H1 (cell line): ENCODE measurements at regions not wholly inside any gene's neighbourhood (a gene's known extent, or its start where the extent isn't known, plus 50 kb on each side); places are given as distances from the start of the nearest gene placed in this dataset.

ENCODE experiments used
- CTCF ChIA-PET: fragments of 300-600 bp; sonication (Branson Sonifier 250); formaldehyde crosslinking; loops from one replicate; lab custom pipeline; 2021; ENCODE audit not compliant: partially characterized antibody; lab: Charles Lee
- POLR2A ChIA-PET: fragments of 300-600 bp; sonication (Branson Sonifier 250); formaldehyde crosslinking; loops from one replicate; lab custom pipeline; 2021; ENCODE audit warnings: inconsistent platforms; ENCODE audit not compliant: partially characterized antibody; lab: Charles Lee
- DNase-seq, 2 experiments: peaks; one replicate each; pipeline versions ENCODE4 v3.0.0 to v3.0.0-alpha.2; 2010 to 2022; ENCODE audit warnings: low spot score in 2 of 2, low read depth in 1 of 2, mixed read lengths in 1 of 2
- FAIRE-seq: peaks from 2 replicates; lab custom pipeline; 2011; peaks lifted over from hg19 to GRCh38; lab: Jason Lieb, UNC
- H2AFZ ChIP-seq: 2 replicates; pipeline ENCODE4 v1.8.1; 2012; ENCODE audit warnings: low read length, inconsistent platforms
- H2AK5ac ChIP-seq: 2 replicates; pipeline ENCODE4 v1.6.1; 2013; ENCODE audit warnings: low read depth, low read length
- H2BK120ac ChIP-seq: replicated peaks from 2 replicates; pipeline ENCODE3; 2013; ENCODE audit warnings: low read depth, low read length, inconsistent platforms
- H2BK12ac ChIP-seq: 2 replicates; pipeline ENCODE4 v1.6.1; 2013; ENCODE audit warnings: low read depth, low read length
- H2BK15ac ChIP-seq: 2 replicates; pipeline ENCODE4 v1.6.1; 2013; ENCODE audit warnings: low read length
- H2BK20ac ChIP-seq: 2 replicates; pipeline ENCODE4 v1.6.1; 2013; ENCODE audit warnings: low read length
- H2BK5ac ChIP-seq: 2 replicates; pipeline ENCODE4 v1.6.1; 2013; ENCODE audit warnings: low read depth, low read length
- H3K14ac ChIP-seq: 2 replicates; pipeline ENCODE4 v1.6.1; 2013; ENCODE audit warnings: inconsistent platforms; ENCODE audit not compliant: insufficient read length
- H3K18ac ChIP-seq: 2 replicates; pipeline ENCODE4 v1.6.1; 2013; ENCODE audit warnings: low read length; ENCODE audit errors: extremely low read depth
- H3K23ac ChIP-seq: 2 replicates; pipeline ENCODE4 v1.6.1; 2013; ENCODE audit warnings: inconsistent platforms; ENCODE audit not compliant: insufficient read length
- H3K23me2 ChIP-seq: 2 replicates; pipeline ENCODE4 v1.6.1; 2013; ENCODE audit warnings: low read depth, low read length
- H3K27ac ChIP-seq: 2 replicates; pipeline ENCODE4 v1.6.1; 2011; ENCODE audit warnings: low read depth, low read length, inconsistent platforms
- H3K27me3 ChIP-seq, 4 experiments: replicated peaks in 1 of 4; 1 replicate in 1 of 4; 2 replicates in 3 of 4; pipeline versions ENCODE4 v1.6.1 to v1.8.1; 2011 to 2013; ENCODE audit warnings: low read length in 3 of 4, mild to moderate bottlenecking in 3 of 4, inconsistent platforms in 2 of 4, mixed read lengths in 2 of 4, moderate library complexity in 1 of 4; ENCODE audit not compliant: control insufficient read depth in 3 of 4, insufficient read depth in 3 of 4; ENCODE audit errors: extremely low read depth in 1 of 4
- H3K36me3 ChIP-seq, 4 experiments: 2 replicates each; pipeline versions ENCODE4 v1.6.1 to v1.8.1; 2011 to 2013; ENCODE audit warnings: mild to moderate bottlenecking in 4 of 4, low read length in 3 of 4, moderate library complexity in 2 of 4, control low read depth in 1 of 4, inconsistent platforms in 1 of 4; ENCODE audit not compliant: insufficient read depth in 4 of 4, control insufficient read depth in 2 of 4
- H3K4ac ChIP-seq: replicated peaks from 2 replicates; pipeline ENCODE3; 2013; ENCODE audit warnings: low read length, low read depth, mixed read lengths, inconsistent platforms; ENCODE audit not compliant: insufficient read length
- H3K4me1 ChIP-seq, 4 experiments: replicated peaks in 1 of 4; 1 replicate in 1 of 4; 2 replicates in 3 of 4; pipeline versions ENCODE4 v1.6.1 to v1.8.1; 2011 to 2013; ENCODE audit warnings: low read length in 3 of 4, inconsistent platforms in 2 of 4, mixed read lengths in 1 of 4; ENCODE audit not compliant: insufficient read depth in 4 of 4, control insufficient read depth in 3 of 4
- H3K4me2 ChIP-seq, 2 experiments: 2 replicates each; pipeline versions ENCODE4 v1.6.1 to v1.8.1; 2011 to 2013; ENCODE audit warnings: low read depth in 2 of 2, low read length in 2 of 2, control low read depth in 1 of 2, inconsistent platforms in 1 of 2, mild to moderate bottlenecking in 1 of 2; ENCODE audit not compliant: insufficient read depth in 1 of 2
- H3K4me3 ChIP-seq, 4 experiments: fragments of 200-600, 300-600 bp in 1 of 4; sonication (generic), shearing (Covaris generic), sonication (Bioruptor Twin) in 1 of 4; 2 replicates each; pipeline versions ENCODE4 v1.5.1 to v1.8.1; 2011 to 2016; ENCODE audit warnings: low read length in 4 of 4, low read depth in 3 of 4, control low read depth in 2 of 4, inconsistent platforms in 2 of 4, mild to moderate bottlenecking in 2 of 4, mixed read lengths in 1 of 4, moderate library complexity in 1 of 4; ENCODE audit not compliant: insufficient read depth in 2 of 4; ENCODE audit errors: extremely low read depth in 1 of 4
- H3K56ac ChIP-seq: replicated peaks from 2 replicates; pipeline ENCODE3; 2013; ENCODE audit warnings: low read depth, mild to moderate bottlenecking, mixed read lengths, low read length, inconsistent platforms; ENCODE audit not compliant: insufficient read length
- H3K79me1 ChIP-seq: 2 replicates; pipeline ENCODE4 v1.6.1; 2013; ENCODE audit warnings: low read depth, low read length, control low read depth
- H3K79me2 ChIP-seq, 2 experiments: 2 replicates each; pipeline versions ENCODE4 v1.6.1 to v1.8.1; 2012 to 2013; ENCODE audit warnings: low read length in 2 of 2, mild to moderate bottlenecking in 2 of 2, inconsistent platforms in 1 of 2; ENCODE audit not compliant: insufficient read depth in 2 of 2, control insufficient read depth in 1 of 2
- H3K9ac ChIP-seq, 4 experiments: replicated peaks in 1 of 4; 1 replicate in 1 of 4; 2 replicates in 3 of 4; pipeline versions ENCODE4 v1.6.1 to v1.8.1; 2011 to 2013; ENCODE audit warnings: low read depth in 3 of 4, low read length in 3 of 4, control low read depth in 2 of 4, mild to moderate bottlenecking in 2 of 4, moderate library complexity in 2 of 4, inconsistent platforms in 1 of 4; ENCODE audit errors: extremely low read depth in 1 of 4
- H3K9me3 ChIP-seq, 2 experiments: 2 replicates each; pipeline versions ENCODE4 v1.6.1 to v1.8.1; 2012 to 2013; ENCODE audit warnings: mild to moderate bottlenecking in 2 of 2, moderate library complexity in 2 of 2, control low read depth in 1 of 2, inconsistent platforms in 1 of 2, low read depth in 1 of 2, low read length in 1 of 2, mixed read lengths in 1 of 2; ENCODE audit not compliant: insufficient read depth in 2 of 2
- H4K20me1 ChIP-seq, 2 experiments: replicated peaks in 1 of 2; 2 replicates each; pipeline versions ENCODE3 to v1.8.1; 2011 to 2013; ENCODE audit warnings: inconsistent platforms in 2 of 2, low read length in 2 of 2, mild to moderate bottlenecking in 1 of 2; ENCODE audit not compliant: insufficient read depth in 2 of 2, control insufficient read depth in 1 of 2
- H4K5ac ChIP-seq: 2 replicates; pipeline ENCODE4 v1.6.1; 2013; ENCODE audit warnings: low read length, low read depth, mixed read lengths, inconsistent platforms; ENCODE audit not compliant: insufficient read length
- H4K8ac ChIP-seq: 2 replicates; pipeline ENCODE4 v1.8.0; 2013; ENCODE audit warnings: mild to moderate bottlenecking, moderate library complexity, low read length, inconsistent platforms; ENCODE audit not compliant: insufficient read depth; ENCODE audit errors: extremely low read depth
- H4K91ac ChIP-seq: replicated peaks from 2 replicates; pipeline ENCODE3; 2013; ENCODE audit warnings: low read length, mixed read lengths, inconsistent platforms; ENCODE audit not compliant: insufficient read length
- BRCA1 ChIP-seq: IDR thresholded peaks from 2 replicates; pipeline ENCODE4 v1.6.1; 2012; ENCODE audit warnings: low read depth, low read length, improper control_type of control experiment
- CHD1 ChIP-seq: IDR thresholded peaks from 2 replicates; pipeline ENCODE4 v1.6.1; 2012; ENCODE audit warnings: low read depth, low read length, improper control_type of control experiment
- CHD2 ChIP-seq: IDR thresholded peaks from 2 replicates; pipeline ENCODE4 v1.6.1; 2012; ENCODE audit warnings: low read length, improper control_type of control experiment
- CREB1 ChIP-seq: IDR thresholded peaks from 2 replicates; pipeline ENCODE4 v1.6.1; 2012; ENCODE audit warnings: inconsistent platforms
- CTBP2 ChIP-seq: IDR thresholded peaks from 2 replicates; pipeline ENCODE4 v1.7.0; 2011; ENCODE audit warnings: borderline replicate concordance, mild to moderate bottlenecking, moderate library complexity, mixed read lengths, low read length; ENCODE audit not compliant: insufficient read depth, insufficient read length
- HDAC6 ChIP-seq: IDR thresholded peaks from one replicate; pipeline ENCODE4 v1.7.1; 2012; ENCODE audit warnings: low read depth, mild to moderate bottlenecking, inconsistent platforms, low read length, moderate library complexity
- KDM1A ChIP-seq: fragments of 200-600, 300-600 bp; sonication (generic); IDR thresholded peaks from 2 replicates; pipeline ENCODE4 v1.7.1; 2016; ENCODE audit warnings: mild to moderate bottlenecking, low read length, borderline replicate concordance
- NRF1 ChIP-seq: IDR thresholded peaks from 2 replicates; pipeline ENCODE4 v1.6.1; 2011; ENCODE audit warnings: mild to moderate bottlenecking, low read depth, low read length, improper control_type of control experiment
- RNF2 ChIP-seq: fragments of 200-900, 300-1000 bp; sonication (generic); IDR thresholded peaks from 2 replicates; pipeline ENCODE4 v1.7.1; 2016; ENCODE audit warnings: borderline replicate concordance, low read depth, mild to moderate bottlenecking, antibody characterized with exemption, low read length; ENCODE audit not compliant: poor library complexity, severe bottlenecking; ENCODE audit errors: missing control alignments
- SIRT6 ChIP-seq: IDR thresholded peaks from one replicate; pipeline ENCODE4 v1.7.1; 2012; ENCODE audit warnings: low read length, inconsistent platforms
- SP1 ChIP-seq: IDR thresholded peaks from 2 replicates; pipeline ENCODE4 v1.6.1; 2011; ENCODE audit warnings: low read depth, low read length
- SUZ12 ChIP-seq: fragments of 200-600 bp; sonication (generic); IDR thresholded peaks from 2 replicates; pipeline ENCODE4 v1.6.1; 2012; ENCODE audit warnings: mild to moderate bottlenecking, inconsistent platforms, low read length, moderate library complexity, mixed read lengths
- TEAD4 ChIP-seq: IDR thresholded peaks from 2 replicates; pipeline ENCODE4 v1.6.1; 2012; ENCODE audit warnings: low read depth, low read length, inconsistent platforms, mixed read lengths
- WGBS, 2 experiments: shearing (Covaris generic) in 1 of 2; methylation state at CpG; one replicate each; pipeline versions ENCODE4 v1.1.6 to v1.1.7; 2013 to 2015; ENCODE audit warnings: low lambda C conversion rate in 2 of 2, mixed read lengths in 2 of 2, inconsistent platforms in 1 of 2, low coverage in 1 of 2, missing lambda C conversion rate in 1 of 2; ENCODE audit not compliant: insufficient replicate concordance in 2 of 2, insufficient coverage in 1 of 2, insufficient read length in 1 of 2; ENCODE audit errors: extremely low coverage in 1 of 2, missing lambda C conversion rate in 1 of 2; 5-methylcytosine and 5-hydroxymethylcytosine counted together
- TF ChIP-seq, protein P1 (sequence below): IDR thresholded peaks from 2 replicates; pipeline ENCODE4 v1.6.1; 2011; ENCODE audit warnings: low read depth, mild to moderate bottlenecking, low read length; ENCODE audit not compliant: insufficient read depth
- TF ChIP-seq, protein P2 (sequence below): IDR thresholded peaks from 2 replicates; pipeline ENCODE4 v1.6.1; 2012; ENCODE audit warnings: inconsistent platforms

GRCh38 chr3:96711816-96712215 is 102.6 kb upstream of the EPHA6 start:
- Histone ChIP-seq H3K9me3 (no peaks in the 10 kb centered on the region), H2BK20ac (no peak overlapping the region), H3K4ac (no peak overlapping the region), H2AFZ (0 out of 2 replicates have a peak overlapping the region, but pooled peaks have one; percentile 9), H3K56ac (no peak overlapping the region), H3K79me2 (no peaks in the 10 kb centered on the region), H3K23ac (no peak overlapping the region), H3K18ac (no peak overlapping the region), H3K27me3 (no peaks in the 10 kb centered on the region), H4K5ac (no peak overlapping the region), H4K20me1 (no peaks in the 10 kb centered on the region), H3K79me1 (no peaks in the 10 kb centered on the region), H2BK5ac (no peak overlapping the region), H4K8ac (no peak overlapping the region), H2BK12ac (no peak overlapping the region), H3K23me2 (no peaks in the 10 kb centered on the region), H2BK120ac (no peak overlapping the region), H3K9ac (no peak overlapping the region), H3K4me3 (no peak overlapping the region), H2BK15ac (no peak overlapping the region), H3K14ac (no peak overlapping the region), H3K4me2 (no peak overlapping the region), H3K4me1 (no peaks in the 10 kb centered on the region), H3K36me3 (no peaks in the 10 kb centered on the region), H4K91ac (no peak overlapping the region), H3K27ac (no peak overlapping the region), H2AK5ac (no peak overlapping the region)
- FAIRE-seq (no peak), DNase-seq (no peak)
- ChIA-PET CTCF (interaction anchor here (1.2 kb wide), 1 partner anchor 12 kb away, joined by 3 read pairs; no protein-coding TSS in a partner anchor), POLR2A (no interaction called here)
- WGBS, 2 experiments: 92% methylated on average over 2 of the region's 2 CpGs; no CpG with 5 or more reads in 1 of the 2 experiments
- TF ChIP-seq CHD1 (no peak), CHD2 (no peak), KDM1A (no peak), SP1 (no peak), CTBP2 (no peak), NRF1 (no peak), SUZ12 (no peak), SIRT6 (no peak), TEAD4 (no peak), HDAC6 (no peak), BRCA1 (no peak), CREB1 (no peak), RNF2 (no peak)
- TF ChIP-seq, protein P1, sequence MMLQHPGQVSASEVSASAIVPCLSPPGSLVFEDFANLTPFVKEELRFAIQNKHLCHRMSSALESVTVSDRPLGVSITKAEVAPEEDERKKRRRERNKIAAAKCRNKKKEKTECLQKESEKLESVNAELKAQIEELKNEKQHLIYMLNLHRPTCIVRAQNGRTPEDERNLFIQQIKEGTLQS: no peak
- TF ChIP-seq, protein P2, sequence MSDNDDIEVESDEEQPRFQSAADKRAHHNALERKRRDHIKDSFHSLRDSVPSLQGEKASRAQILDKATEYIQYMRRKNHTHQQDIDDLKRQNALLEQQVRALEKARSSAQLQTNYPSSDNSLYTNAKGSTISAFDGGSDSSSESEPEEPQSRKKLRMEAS: no peak
